Kidney (tissue), 13 donors: ENCODE measurements at regions not wholly inside any gene's neighbourhood (a gene's known extent, or its start where the extent isn't known, plus 50 kb on each side); places are given as distances from the start of the nearest gene placed in this dataset.

Experiments used
- DNase-seq, 5 donors: peaks; one replicate each; pipeline ENCODE4 v3.0.0-alpha.2; 2013 to 2020
- FAIRE-seq: peaks from 2 replicates; lab custom pipeline; 2012; peaks lifted over from hg19 to GRCh38; lab: Jason Lieb, UNC
- H3K27ac ChIP-seq, 2 donors: one replicate each; pipeline ENCODE4 v1.7.0; 2013; ENCODE audit warnings: low read depth in 2 of 2, low read length in 2 of 2, inconsistent platforms in 1 of 2
- H3K27me3 ChIP-seq: one replicate; pipeline ENCODE4 v1.7.1; 2013; ENCODE audit warnings: low read length, inconsistent platforms; ENCODE audit not compliant: control insufficient read depth, insufficient read depth
- H3K36me3 ChIP-seq, 3 donors: one replicate each; pipeline versions ENCODE4 v1.7.0 to v1.7.1; 2013; ENCODE audit warnings: low read length in 3 of 3, control low read depth in 1 of 3, inconsistent platforms in 1 of 3; ENCODE audit not compliant: insufficient read depth in 3 of 3, control insufficient read depth in 2 of 3
- H3K4me1 ChIP-seq, 3 donors: one replicate each; pipeline versions ENCODE4 v1.7.0 to v1.7.1; 2013; ENCODE audit warnings: low read length in 3 of 3, inconsistent platforms in 1 of 3, low read depth in 1 of 3; ENCODE audit not compliant: control insufficient read depth in 2 of 3, insufficient read depth in 2 of 3
- H3K4me3 ChIP-seq, 3 donors: one replicate each; pipeline versions ENCODE4 v1.7.0 to v1.8.1; 2013; ENCODE audit warnings: low read length in 3 of 3, control low read depth in 1 of 3, inconsistent platforms in 1 of 3
- H3K9ac ChIP-seq, 3 donors: one replicate each; pipeline versions ENCODE4 v1.7.0 to v1.7.1; 2013; ENCODE audit warnings: low read length in 3 of 3, control low read depth in 1 of 3, inconsistent platforms in 1 of 3
- H3K9me3 ChIP-seq, 3 donors: one replicate each; pipeline versions ENCODE4 v1.7.0 to v1.7.1; 2013; ENCODE audit warnings: low read length in 3 of 3, control low read depth in 1 of 3, inconsistent platforms in 1 of 3; ENCODE audit not compliant: control insufficient read depth in 2 of 3, insufficient read depth in 1 of 3
- intact Hi-C: fragments of 100-400 bp; cut with DNase I; formaldehyde crosslinking; loops from one replicate; pipeline ENCODE4 v1.11.1; 2022
- TF ChIP-seq, protein P1 (sequence below): IDR thresholded peaks from 3 replicates; pipeline ENCODE4 v1.5.1; 2012; ENCODE audit warnings: mild to moderate bottlenecking, moderate library complexity, borderline replicate concordance; ENCODE audit not compliant: insufficient read depth; ENCODE audit errors: extremely low read depth
- donor health status: control.
- donor health status: control.
- donor health status: control.
- donor health status: control.
- donor health status: control.
- donor health status: DM: yes; HTN: yes; CAD: no.
- donor health status: Normal renal cell carcinoma (clear cell type).

DNA sequence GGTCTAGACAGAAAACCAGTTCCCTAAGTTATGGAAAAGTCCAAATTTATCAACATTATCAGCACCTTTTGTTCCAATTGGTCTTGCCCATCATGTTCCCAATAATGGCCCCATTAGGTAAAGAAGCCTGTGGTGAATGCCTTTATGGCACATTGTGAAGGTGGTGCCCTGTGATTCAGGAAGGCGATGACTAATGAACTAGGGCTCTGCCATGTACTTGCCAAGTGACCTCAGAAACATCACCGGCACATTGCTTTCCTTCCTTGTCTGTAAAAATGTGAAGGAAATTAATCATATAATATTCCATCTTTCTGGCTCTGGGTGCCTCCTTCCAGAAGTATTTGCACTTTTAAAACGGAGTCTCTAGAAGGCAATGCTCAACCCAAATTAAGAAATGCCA, 132.3 kb downstream of the UNC5CL start:
- Histone ChIP-seq H3K9ac (no peak overlapping the region), H3K4me3 (no peak overlapping the region), H3K4me1 (no peaks in the 10 kb centered on the region), H3K9me3 (no peaks in the 10 kb centered on the region), H3K27me3 (no peaks in the 10 kb centered on the region), H3K27ac (no peak overlapping the region), H3K36me3 (no peaks in the 10 kb centered on the region)
- TF ChIP-seq, protein P1, sequence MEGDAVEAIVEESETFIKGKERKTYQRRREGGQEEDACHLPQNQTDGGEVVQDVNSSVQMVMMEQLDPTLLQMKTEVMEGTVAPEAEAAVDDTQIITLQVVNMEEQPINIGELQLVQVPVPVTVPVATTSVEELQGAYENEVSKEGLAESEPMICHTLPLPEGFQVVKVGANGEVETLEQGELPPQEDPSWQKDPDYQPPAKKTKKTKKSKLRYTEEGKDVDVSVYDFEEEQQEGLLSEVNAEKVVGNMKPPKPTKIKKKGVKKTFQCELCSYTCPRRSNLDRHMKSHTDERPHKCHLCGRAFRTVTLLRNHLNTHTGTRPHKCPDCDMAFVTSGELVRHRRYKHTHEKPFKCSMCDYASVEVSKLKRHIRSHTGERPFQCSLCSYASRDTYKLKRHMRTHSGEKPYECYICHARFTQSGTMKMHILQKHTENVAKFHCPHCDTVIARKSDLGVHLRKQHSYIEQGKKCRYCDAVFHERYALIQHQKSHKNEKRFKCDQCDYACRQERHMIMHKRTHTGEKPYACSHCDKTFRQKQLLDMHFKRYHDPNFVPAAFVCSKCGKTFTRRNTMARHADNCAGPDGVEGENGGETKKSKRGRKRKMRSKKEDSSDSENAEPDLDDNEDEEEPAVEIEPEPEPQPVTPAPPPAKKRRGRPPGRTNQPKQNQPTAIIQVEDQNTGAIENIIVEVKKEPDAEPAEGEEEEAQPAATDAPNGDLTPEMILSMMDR: no peak
- FAIRE-seq (no peak), DNase-seq (no peak)
- intact Hi-C loops: no loop called here

DNA sequence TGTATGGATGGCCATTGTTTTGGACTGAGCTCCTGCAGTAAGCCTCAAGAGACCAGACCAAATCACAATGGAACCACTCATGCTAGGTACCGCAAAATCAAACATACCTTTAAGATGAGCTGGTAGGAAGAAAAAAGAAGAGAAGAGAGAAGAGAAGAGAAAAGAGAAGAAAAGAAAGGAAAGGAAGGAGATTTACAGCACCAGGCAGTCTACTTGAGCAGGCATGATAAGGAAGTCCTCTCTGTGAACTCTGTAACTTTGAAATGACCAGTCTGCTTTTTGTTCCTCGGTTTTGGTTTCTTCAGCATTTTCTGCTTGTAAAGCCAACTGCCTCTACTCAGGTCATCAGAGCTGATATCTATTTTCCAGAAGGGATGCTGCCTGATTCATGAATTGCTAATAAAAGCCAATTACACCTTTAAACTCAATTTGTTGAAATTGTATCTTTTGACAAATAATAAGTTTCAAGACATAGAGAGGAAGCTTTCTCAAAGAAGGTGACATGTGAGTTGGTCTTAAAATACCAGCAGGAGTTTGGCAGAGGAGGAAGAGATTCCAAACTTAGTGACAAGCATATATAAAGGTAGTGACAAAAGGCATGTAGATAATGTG, 134.3 kb downstream of the UNC5CL start:
- no peaks in the 10 kb centered on the region for H3K27me3 ChIP-seq
- FAIRE-seq: no peak
- no peaks in the 10 kb centered on the region for H3K9me3 ChIP-seq

DNA sequence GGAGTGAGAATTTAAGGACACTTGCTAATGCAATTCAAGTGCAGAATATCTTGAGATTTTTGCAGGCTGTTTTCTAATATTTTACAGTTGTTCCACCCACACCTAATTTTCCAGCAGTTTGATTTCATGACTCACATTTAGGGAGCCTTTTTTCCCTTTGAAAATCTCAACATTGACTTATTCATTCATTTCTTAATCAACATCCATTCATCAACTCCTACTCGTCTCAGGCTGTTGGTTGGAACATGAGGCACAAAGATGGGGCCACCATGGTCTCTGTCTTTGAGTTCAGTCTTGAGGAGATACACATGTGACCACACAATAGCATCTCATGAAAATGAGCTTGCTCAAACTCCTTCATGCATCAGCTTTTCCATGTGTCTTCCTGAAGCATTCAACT, 135.6 kb downstream of the UNC5CL start:
- intact Hi-C loops: no loop called here
- no peak for FAIRE-seq
- Histone ChIP-seq H3K9me3 (no peaks in the 10 kb centered on the region), H3K4me1 (no peaks in the 10 kb centered on the region), H3K27ac (no peak overlapping the region), H3K27me3 (no peaks in the 10 kb centered on the region), H3K4me3 (no peak overlapping the region), H3K9ac (no peak overlapping the region), H3K36me3 (no peaks in the 10 kb centered on the region)
- DNase-seq: no peak
- TF ChIP-seq, protein P1: no peak

More for the DNA sequence above, 134.3 kb downstream of the UNC5CL start:
- H3K4me3 ChIP-seq: no peak overlapping the region
- H3K27ac ChIP-seq: no peak overlapping the region
- no peaks in the 10 kb centered on the region for H3K4me1 ChIP-seq
- H3K9ac ChIP-seq: no peak overlapping the region
- no peak for DNase-seq
- no peaks in the 10 kb centered on the region for H3K36me3 ChIP-seq
- TF ChIP-seq, protein P1: no peak
- intact Hi-C loops: no loop called here
